A549 (cell line): ENCODE measurements at regions not wholly inside any gene's neighbourhood (a gene's known extent, or its start where the extent isn't known, plus 50 kb on each side); places are given as distances from the start of the nearest gene placed in this dataset.

Experiments
- CBX8 ChIP-seq: fragments of 200-600 bp; sonication (generic); IDR thresholded peaks from 2 replicates; pipeline ENCODE4 v1.6.1; 2016
- CHD4 ChIP-seq: fragments of 200-600 bp; sonication (generic); IDR thresholded peaks from 2 replicates; pipeline ENCODE4 v1.6.1; 2016; ENCODE audit warnings: antibody characterized with exemption, mild to moderate bottlenecking, borderline replicate concordance
- CTCF ChIP-seq: fragments of >200 bp; sonication (Bioruptor Twin); formaldehyde crosslinking; IDR thresholded peaks from 3 replicates; pipeline ENCODE4 v1.5.1; 2016
- KDM5A ChIP-seq: fragments of 200-600 bp; sonication (generic); IDR thresholded peaks from 2 replicates; pipeline ENCODE4 v1.6.1; 2016; ENCODE audit warnings: antibody characterized with exemption, mild to moderate bottlenecking
- PBX3 ChIP-seq: IDR thresholded peaks from 2 replicates; pipeline ENCODE4 v1.6.1; 2012
- POLR2A ChIP-seq: IDR thresholded peaks from 2 replicates; pipeline ENCODE4 v1.6.1; 2012; ENCODE audit warnings: mild to moderate bottlenecking, low read length
- RAD21 ChIP-seq, 2 experiments: fragments of >200 bp in 1 of 2; sonication (Bioruptor Twin) in 1 of 2; formaldehyde crosslinking in 1 of 2; IDR thresholded peaks in 1 of 2; conservative IDR thresholded peaks in 1 of 2; 2 replicates in 1 of 2; 3 replicates in 1 of 2; pipeline ENCODE4 v1.6.1; 2012 to 2018; ENCODE audit warnings: inconsistent platforms in 1 of 2
- ZC3H11A ChIP-seq: fragments of 450-650 bp; IDR thresholded peaks from 2 replicates; pipeline ENCODE4 v1.6.1; 2014; ENCODE audit warnings: antibody characterized with exemption, mild to moderate bottlenecking
- ZFP36 ChIP-seq: fragments of 450-650 bp; IDR thresholded peaks from 2 replicates; pipeline ENCODE4 v1.6.1; 2014; ENCODE audit warnings: borderline replicate concordance; ENCODE audit not compliant: partially characterized antibody
- TF ChIP-seq, protein P1 (sequence below): IDR thresholded peaks from 2 replicates; pipeline ENCODE4 v1.6.1; 2012

GRCh38 chr2:19127616-19128015 is 230.8 kb downstream of the OSR1 start:
- TF ChIP-seq CHD4: no peak
- TF ChIP-seq CBX8: no peak
- TF ChIP-seq KDM5A: no peak
- no peak for TF ChIP-seq RAD21 (conservative IDR thresholded peaks at IDR 0.05 in 1 of 2, IDR thresholded peaks at IDR 0.05 in 1 of 2)
- TF ChIP-seq PBX3: no peak
- no peak for TF ChIP-seq POLR2A
- no peak for TF ChIP-seq ZFP36
- TF ChIP-seq CTCF: no peak
- TF ChIP-seq, protein P1, sequence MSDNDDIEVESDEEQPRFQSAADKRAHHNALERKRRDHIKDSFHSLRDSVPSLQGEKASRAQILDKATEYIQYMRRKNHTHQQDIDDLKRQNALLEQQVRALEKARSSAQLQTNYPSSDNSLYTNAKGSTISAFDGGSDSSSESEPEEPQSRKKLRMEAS: no peak
- TF ChIP-seq ZC3H11A: no peak
